Fibroblast of skin of back (primary cell): ENCODE measurements at regions not wholly inside any gene's neighbourhood (a gene's known extent, or its start where the extent isn't known, plus 50 kb on each side); places are given as distances from the start of the nearest gene placed in this dataset.

ENCODE experiments used
- DNase-seq: peaks from one replicate; pipeline ENCODE4 v3.0.0-alpha.2; 2013

- DNase-seq, result no peak
Observed at GRCh38 chr7:25930492-25931048, 221.4 kb upstream of the NFE2L3 start.

GRCh38 chr7:25931156-25931555 is 220.8 kb upstream of the NFE2L3 start:
- no peak for DNase-seq

- no peak for DNase-seq
Observed at GRCh38 chr7:25933921-25934320, 218.1 kb upstream of the NFE2L3 start.

- no peak for DNase-seq
Observed at GRCh38 chr7:25940086-25940906, 211.7 kb upstream of the NFE2L3 start.

GRCh38 chr7:25944777-25945515 is 207.1 kb upstream of the NFE2L3 start:
- no peak for DNase-seq

- DNase-seq, result no peak
Observed at GRCh38 chr7:25945608-25946007, 206.4 kb upstream of the NFE2L3 start.

GRCh38 chr7:25946181-25946580 is 205.8 kb upstream of the NFE2L3 start:
- no peak for DNase-seq

GRCh38 chr7:25947669-25948516 is 204.1 kb upstream of the NFE2L3 start:
- no peak for DNase-seq

- no peak for DNase-seq
Observed at GRCh38 chr7:25949736-25950487, 202.1 kb upstream of the NFE2L3 start.

- DNase-seq, result peak; percentile 78
Observed at GRCh38 chr7:25950488-25951413, 201.2 kb upstream of the NFE2L3 start.

- DNase-seq, result peak; percentile 6
Observed at GRCh38 chr7:25951414-25952260, 200.4 kb upstream of the NFE2L3 start.

GRCh38 chr7:25952261-25953057 is 199.5 kb upstream of the NFE2L3 start:
- no peak for DNase-seq

- no peak for DNase-seq
Observed at GRCh38 chr7:25953859-25954258, 198.1 kb upstream of the NFE2L3 start.

GRCh38 chr7:25954395-25954794 is 197.6 kb upstream of the NFE2L3 start:
- DNase-seq, result no peak

- DNase-seq, result no peak
Observed at GRCh38 chr7:25959168-25959734, 192.7 kb upstream of the NFE2L3 start.

GRCh38 chr7:25963733-25964132 is 188.3 kb upstream of the NFE2L3 start:
- DNase-seq, result no peak

GRCh38 chr7:25964483-25964991 is 187.5 kb upstream of the NFE2L3 start:
- no peak for DNase-seq

- no peak for DNase-seq
Observed at GRCh38 chr7:25965405-25966123, 186.4 kb upstream of the NFE2L3 start.
